HG02763 (cell line): ENCODE measurements at regions not wholly inside any gene's neighbourhood (a gene's known extent, or its start where the extent isn't known, plus 50 kb on each side); places are given as distances from the start of the nearest gene placed in this dataset.
"Not testable (repeated sequence)": the region's sequence is repeated elsewhere in the genome, so short reads cannot be mapped to it uniquely, and the experiment has no call there.

Source experiments
- ATAC-seq: cut with Tn5 transposase; IDR thresholded peaks from one replicate; pipeline ENCODE4 v1.9.1; 2021; ENCODE audit warnings: mild to moderate bottlenecking, moderate library complexity; ENCODE audit not compliant: unreplicated experiment

- ATAC-seq = no peak
Observed at GRCh38 chr1:30660241-30660640, 63.1 kb downstream of the MATN1 start.

GRCh38 chr1:30659702-30660101, 63.7 kb downstream of the MATN1 start:
- no peak for ATAC-seq

DNA sequence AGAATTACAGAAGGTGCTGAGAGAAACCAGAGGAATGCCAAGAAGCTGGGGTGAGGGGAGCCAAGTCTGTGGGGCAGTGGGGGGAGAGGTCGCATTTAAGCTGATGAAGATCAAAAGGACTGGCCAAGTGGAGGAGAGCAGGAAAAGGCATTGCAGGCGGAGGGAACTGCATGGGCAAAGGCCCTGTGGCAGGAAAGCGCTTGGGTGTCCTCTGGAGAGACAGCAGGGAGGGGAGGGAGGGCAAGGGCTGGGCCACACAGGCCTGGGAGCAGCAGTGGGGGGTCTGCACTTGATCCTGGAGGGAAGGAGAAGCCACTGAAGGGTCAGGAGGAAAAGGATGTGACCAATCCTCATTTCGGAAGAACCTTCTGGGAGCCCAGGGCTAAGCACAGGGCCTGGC, 65.0 kb downstream of the MATN1 start:
- ATAC-seq = not testable (repeated sequence)

DNA sequence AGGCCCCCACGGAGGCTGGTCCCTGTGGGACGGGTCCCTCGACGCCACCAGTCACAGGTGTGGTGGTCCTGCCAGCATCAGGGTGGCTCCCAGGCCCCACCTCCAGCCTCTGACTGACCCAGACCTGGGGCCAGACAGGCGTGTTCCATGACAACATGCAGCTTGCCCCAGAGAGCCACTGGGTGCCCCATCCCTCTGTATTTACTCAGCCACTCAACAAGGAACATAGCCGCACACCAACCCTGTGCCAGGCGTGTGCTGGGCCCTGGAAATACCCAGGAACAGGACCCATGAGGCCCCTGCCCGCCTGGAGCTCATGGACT, 65.4 kb downstream of the MATN1 start:
- ATAC-seq = no peak

DNA sequence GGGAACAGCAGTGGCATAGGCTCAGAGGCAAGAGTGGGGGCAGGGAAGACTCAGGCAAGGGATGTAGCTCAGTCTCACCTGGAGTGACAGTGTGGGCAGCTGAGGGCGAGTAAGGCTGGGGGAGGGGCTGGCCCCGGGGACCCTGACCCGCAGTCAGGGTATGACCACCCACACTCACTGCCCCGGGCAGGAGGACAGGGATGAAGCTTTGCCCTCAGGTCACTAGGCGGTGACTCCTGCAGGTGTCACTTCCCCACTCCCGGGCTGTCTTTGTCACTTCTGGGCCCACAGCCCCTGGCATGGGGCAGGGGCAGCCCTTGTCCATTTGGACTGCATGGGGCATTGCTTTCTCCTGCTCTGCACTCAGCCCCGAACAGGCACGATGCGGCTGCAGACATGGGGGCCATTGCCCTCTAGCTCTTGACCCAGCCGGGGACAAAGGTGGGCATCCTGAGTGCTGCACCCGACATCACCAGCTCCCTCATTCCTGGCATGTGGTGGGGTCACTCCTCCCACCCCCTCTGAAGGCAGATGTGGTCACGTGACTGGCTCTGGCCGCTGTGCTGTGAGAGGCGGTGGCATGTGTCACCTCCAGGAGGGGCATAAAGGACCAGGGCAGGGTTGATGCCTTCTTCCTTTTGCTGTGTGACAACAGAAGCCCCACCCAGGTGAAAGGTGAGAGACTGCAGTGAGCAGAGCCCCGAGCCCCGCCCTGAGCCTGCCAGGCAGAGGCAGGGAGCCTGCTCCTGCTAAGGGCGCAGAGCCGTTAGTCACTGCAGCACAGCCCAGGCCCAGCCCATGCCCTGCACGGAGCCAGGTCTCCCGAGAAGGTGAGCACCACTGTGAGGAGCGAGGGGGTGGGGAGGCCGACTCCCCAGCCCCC, 66.0 kb downstream of the MATN1 start:
- no peak for ATAC-seq

DNA sequence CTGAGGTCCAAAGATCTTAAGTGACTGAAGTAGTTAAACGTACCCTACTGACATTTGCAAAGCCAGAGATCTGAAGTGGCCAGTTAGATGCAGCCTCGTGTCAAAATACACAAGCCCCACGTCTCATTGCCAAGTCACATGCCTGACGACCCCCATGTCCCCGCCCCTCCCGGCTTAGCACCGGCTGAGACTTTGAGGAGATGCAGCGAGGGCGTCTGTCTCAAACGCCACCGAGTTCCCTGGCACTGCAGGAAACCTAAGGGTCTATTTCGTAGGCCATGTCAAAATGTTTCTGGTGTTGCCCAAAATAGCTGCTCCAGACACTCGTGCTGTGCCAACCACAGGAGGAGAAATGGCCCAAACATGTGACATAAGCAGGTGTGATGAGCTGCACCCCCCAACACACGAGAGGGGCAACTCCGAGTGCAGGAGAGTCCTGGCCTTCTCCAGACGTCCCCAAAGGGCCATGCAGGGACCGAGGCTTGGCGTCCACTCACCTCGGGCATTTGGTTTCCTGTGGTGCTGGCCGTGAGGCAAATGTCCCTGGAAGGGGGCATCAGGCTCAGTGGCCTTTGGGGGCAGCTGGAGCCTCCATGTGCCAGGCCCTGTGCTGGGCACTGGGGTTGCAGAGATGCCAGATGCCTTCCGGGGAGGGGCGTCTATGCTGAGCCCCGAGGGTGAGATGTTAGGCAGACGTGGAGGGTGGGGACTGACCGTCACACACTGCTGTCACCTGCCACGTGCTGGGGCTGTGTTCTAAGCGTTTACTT, 67.0 kb downstream of the MATN1 start:
- ATAC-seq = no peak

- no peak for ATAC-seq
Observed at GRCh38 chr1:30655672-30656071, 67.7 kb downstream of the MATN1 start.

DNA sequence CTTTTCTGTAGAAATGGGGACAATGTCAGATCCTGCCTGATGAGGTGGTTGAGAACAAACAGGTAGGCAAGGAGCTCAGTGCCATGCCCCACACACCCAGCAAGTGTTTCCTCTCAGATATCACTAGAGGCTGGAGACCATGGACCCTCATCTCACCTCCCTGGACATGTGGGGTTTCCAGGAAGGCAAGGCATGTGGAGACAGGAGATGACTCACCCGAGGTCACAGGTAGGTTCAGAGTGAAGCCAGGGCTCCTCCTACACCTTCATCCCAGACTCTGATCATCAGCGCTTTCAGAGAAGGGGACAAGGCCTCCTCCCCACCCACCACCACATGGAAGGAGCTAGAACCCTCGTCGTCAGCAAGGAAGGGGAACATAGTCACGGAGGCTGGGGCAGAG, 69.2 kb downstream of the MATN1 start:
- ATAC-seq = no peak

- no peak for ATAC-seq
Observed at GRCh38 chr1:30652152-30652841, 71.1 kb downstream of the MATN1 start.

GRCh38 chr1:30651395-30651794, 72.0 kb downstream of the MATN1 start:
- not testable (repeated sequence) for ATAC-seq

DNA sequence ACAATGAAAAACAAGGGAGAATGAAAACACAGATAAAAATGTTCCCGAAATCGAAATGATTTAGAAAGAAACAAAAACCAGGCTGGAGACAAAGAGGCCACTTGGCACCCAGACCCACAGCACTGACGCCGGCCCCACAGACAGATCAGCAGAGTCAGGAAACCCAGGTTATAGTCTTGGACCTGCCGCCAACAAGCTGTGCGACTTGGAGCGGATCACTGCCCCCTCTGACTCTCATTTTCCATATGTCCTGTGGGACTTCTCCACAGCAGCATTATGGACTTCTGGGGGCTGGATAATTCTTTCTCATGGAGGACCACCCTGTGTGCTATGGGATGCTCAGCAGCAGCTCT, 72.4 kb downstream of the MATN1 start:
- no peak for ATAC-seq

- ATAC-seq = no peak
Observed at GRCh38 chr1:30650038-30650967, 73.1 kb downstream of the MATN1 start.

DNA sequence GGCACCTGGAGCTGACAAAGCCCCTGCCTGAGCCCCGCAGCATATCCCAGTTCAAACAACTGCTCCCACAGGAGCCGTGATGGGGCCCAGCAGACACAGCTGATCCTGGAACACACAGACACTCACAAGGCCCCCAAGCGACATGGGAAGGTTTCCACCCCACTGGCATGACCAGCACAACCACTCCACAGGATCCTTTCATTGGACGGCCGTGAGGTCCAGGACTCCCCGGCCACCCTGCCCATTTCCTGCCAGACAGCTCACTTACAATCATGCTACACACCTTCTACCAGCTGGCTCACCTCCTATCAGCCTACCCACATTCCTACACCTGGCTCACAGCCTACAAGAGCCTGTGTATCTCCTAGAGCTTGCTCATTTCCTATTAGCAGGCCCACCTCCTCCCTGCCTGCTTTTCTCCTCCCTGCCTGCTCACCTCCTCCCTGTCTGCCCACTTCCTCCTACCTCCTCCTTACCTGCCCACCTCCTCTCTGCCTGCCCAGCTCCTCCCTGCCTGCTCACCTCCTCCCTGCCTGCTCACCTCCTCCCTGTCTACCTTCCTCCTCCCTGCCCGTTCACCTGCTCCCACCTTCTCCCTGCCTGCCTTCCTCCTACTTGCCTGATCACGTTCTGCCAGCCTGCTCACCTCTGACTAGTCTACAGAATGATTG, 73.9 kb downstream of the MATN1 start:
- ATAC-seq = no peak

GRCh38 chr1:30648408-30649000, 74.9 kb downstream of the MATN1 start:
- no peak for ATAC-seq

DNA sequence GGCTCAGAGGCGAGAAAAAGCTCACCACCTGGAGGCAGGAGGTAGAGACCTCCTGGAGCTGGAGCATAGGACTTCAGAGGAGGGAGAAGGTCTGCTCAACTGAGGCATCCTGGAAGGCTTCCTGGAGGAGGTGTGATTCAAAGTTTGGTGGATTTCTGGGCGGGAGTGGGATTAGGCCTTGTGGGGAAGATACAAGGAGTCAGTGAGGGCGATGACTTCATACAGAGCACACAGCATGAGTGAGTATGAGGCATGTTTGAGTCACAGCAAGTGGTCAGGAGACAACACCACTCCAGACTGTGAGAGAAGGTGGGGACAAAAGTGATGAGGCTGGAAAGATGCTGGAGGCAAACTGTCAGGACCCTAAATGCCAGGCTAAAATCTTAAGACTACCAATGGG, 77.6 kb downstream of the MATN1 start:
- no peak for ATAC-seq

GRCh38 chr1:30642391-30643120, 80.8 kb downstream of the MATN1 start:
- ATAC-seq = no peak

GRCh38 chr1:30641572-30642353, 81.6 kb downstream of the MATN1 start:
- ATAC-seq = no peak

GRCh38 chr1:30639881-30640452, 83.4 kb downstream of the MATN1 start:
- ATAC-seq = no peak
